ENCODE measurements at regions not wholly inside any gene's neighbourhood (a gene's known extent, or its start where the extent isn't known, plus 50 kb on each side); places are given as distances from the start of the nearest gene placed in this dataset.

- no peak for DNase-seq (ENCODE audit: low spot score)
These were observed 342.3 kb downstream of the HNRNPD start for GRCh38 chr4:82031376-82031927.

- peak; percentile 27 for DNase-seq (ENCODE audit: low spot score)
These were observed 356.1 kb downstream of the HNRNPD start for GRCh38 chr4:82017680-82018079.

- DNase-seq (ENCODE audit: low spot score), result no peak
These were observed 368.6 kb downstream of the HNRNPD start for GRCh38 chr4:82005158-82005557.

- no peak for DNase-seq (ENCODE audit: low spot score)
These were observed 376.5 kb downstream of the HNRNPD start for GRCh38 chr4:81997313-81997712.

GRCh38 chr4:81990898-81991297 lies 382.9 kb downstream of the HNRNPD start:
- DNase-seq (ENCODE audit: low spot score), result no peak

GRCh38 chr4:81990211-81990610 lies 383.6 kb downstream of the HNRNPD start:
- DNase-seq (ENCODE audit: low spot score), result no peak

GRCh38 chr4:81989202-81989601 lies 384.6 kb downstream of the HNRNPD start:
- no peak for DNase-seq (ENCODE audit: low spot score)

- no peak for DNase-seq (ENCODE audit: low spot score)
These were observed 385.6 kb downstream of the HNRNPD start for GRCh38 chr4:81988178-81988577.

GRCh38 chr4:81984746-81985145 lies 389.0 kb downstream of the HNRNPD start:
- no peak for DNase-seq (ENCODE audit: low spot score)

GRCh38 chr4:81982846-81983540 lies 390.8 kb downstream of the HNRNPD start:
- DNase-seq (ENCODE audit: low spot score), result no peak

- no peak for DNase-seq (ENCODE audit: low spot score)
These were observed 392.6 kb downstream of the HNRNPD start for GRCh38 chr4:81981218-81981617.

GRCh38 chr4:81974523-81974922 lies 399.3 kb downstream of the HNRNPD start:
- DNase-seq (ENCODE audit: low spot score), result no peak

GRCh38 chr4:81971637-81972381 lies 402.0 kb downstream of the HNRNPD start:
- no peak for DNase-seq (ENCODE audit: low spot score)

GRCh38 chr4:81971061-81971460 lies 402.7 kb downstream of the HNRNPD start:
- DNase-seq (ENCODE audit: low spot score), result no peak

GRCh38 chr4:81970454-81970853 lies 403.3 kb downstream of the HNRNPD start:
- DNase-seq (ENCODE audit: low spot score), result no peak

- no peak for DNase-seq (ENCODE audit: low spot score)
These were observed 407.1 kb downstream of the HNRNPD start for GRCh38 chr4:81966676-81967075.

- no peak for DNase-seq (ENCODE audit: low spot score)
These were observed 407.9 kb downstream of the HNRNPD start for GRCh38 chr4:81965911-81966310.

- no peak for DNase-seq (ENCODE audit: low spot score)
These were observed 408.3 kb downstream of the HNRNPD start for GRCh38 chr4:81965454-81965853.

GRCh38 chr4:81963763-81964020 lies 410.1 kb downstream of the HNRNPD start:
- no peak for DNase-seq (ENCODE audit: low spot score)

- DNase-seq (ENCODE audit: low spot score), result no peak
These were observed 410.6 kb downstream of the HNRNPD start for GRCh38 chr4:81963015-81963762.

GRCh38 chr4:81960961-81961360 lies 412.8 kb downstream of the HNRNPD start:
- no peak for DNase-seq (ENCODE audit: low spot score)

- no peak for DNase-seq (ENCODE audit: low spot score)
These were observed 419.5 kb downstream of the HNRNPD start for GRCh38 chr4:81954271-81954670.
